Motor neuron (in vitro differentiated cells): ENCODE measurements at regions not wholly inside any gene's neighbourhood (a gene's known extent, or its start where the extent isn't known, plus 50 kb on each side); places are given as distances from the start of the nearest gene placed in this dataset.

Experiments
- ATAC-seq, 8 experiments: fragments of 200-7000 bp; cut with Tn5 transposase; replicated peaks in 6 of 8; 2 replicates each; pipeline ENCODE4 v1.8.0; 2021; ENCODE audit warnings: mild to moderate bottlenecking in 8 of 8, moderate library complexity in 8 of 8
- H3K27ac ChIP-seq, 2 donors: fragments of 250-450 bp; sonication (Bioruptor Pico); 2 replicates each; pipeline ENCODE4 v1.9.0; 2021; ENCODE audit warnings: antibody characterized with exemption in 2 of 2, mild to moderate bottlenecking in 2 of 2, moderate library complexity in 1 of 2
- H3K4me1 ChIP-seq, 2 donors: fragments of 250-450 bp; sonication (Bioruptor Pico); replicated peaks in 1 of 2; 2 replicates each; pipeline ENCODE4 v1.6.1; 2021; ENCODE audit warnings: antibody characterized with exemption in 2 of 2, mild to moderate bottlenecking in 2 of 2, moderate library complexity in 1 of 2
- H3K4me3 ChIP-seq, 5 donors: fragments of 250-450 bp; sonication (Bioruptor Pico); 2 replicates each; pipeline ENCODE4 v1.9.0; 2021; ENCODE audit warnings: antibody characterized with exemption in 5 of 5, mild to moderate bottlenecking in 5 of 5, moderate library complexity in 4 of 5
- WGBS, 10 experiments: fragments of 450-650 bp; shearing (Covaris generic); methylation state at CpG; one replicate each; pipeline ENCODE4 v1.0.0; 2022; 5-methylcytosine and 5-hydroxymethylcytosine counted together
- in situ Hi-C, 9 experiments: fragments of 400-800 bp; cut with MboI; loops; one replicate each; pipeline ENCODE4 v1.15.0; 2021; ENCODE audit warnings: low sequenced_read_pairs in 9 of 9, low pct_unique_long_range_greater_than_20kb in 2 of 9; ENCODE audit not compliant: unreplicated experiment in 9 of 9

GRCh38 chr3:35524856-35525255 is 114.5 kb upstream of the ARPP21 start:
- in situ Hi-C loops = loop anchor here in 1 of 9 experiments (25.0 kb wide), 1 partner anchor 388 kb away; no protein-coding TSS in a partner anchor

GRCh38 chr3:35528728-35529127 is 110.6 kb upstream of the ARPP21 start:
- in situ Hi-C loops = no loop called here
- peaks cover 3 to 15% of the 10 kb centered on the region in 2 donors for H3K4me1 ChIP-seq
- ATAC-seq = no peak
- no peak overlapping the region for H3K27ac ChIP-seq
- H3K4me3 ChIP-seq = no peak overlapping the region
- 46 to 99% (median 91%) methylated on average over 4 to 6 of the region's 6 CpGs for WGBS, 10 experiments

More at GRCh38 chr3:35524856-35525255, 114.5 kb upstream of the ARPP21 start:
- no peak overlapping the region for H3K27ac ChIP-seq
- H3K4me1 ChIP-seq = peaks cover 0 to 7% of the 10 kb centered on the region in 2 donors
- 0 to 80% (median 43%) methylated on average over 1 to 2 of the region's 2 CpGs; no CpG with 5 or more reads in 4 of the 10 experiments for WGBS, 10 experiments
- no peak for ATAC-seq
- no peak overlapping the region for H3K4me3 ChIP-seq

- in situ Hi-C loops = no loop called here
- no peak overlapping the region for H3K27ac ChIP-seq
- no peak for ATAC-seq
- WGBS, 10 experiments = 4 to 98% (median 87%) methylated on average over 2 to 6 of the region's 6 CpGs
- H3K4me1 ChIP-seq = peaks cover 3 to 15% of the 10 kb centered on the region in 2 donors
- H3K4me3 ChIP-seq = no peak overlapping the region
Observed at GRCh38 chr3:35529337-35529736, 110.0 kb upstream of the ARPP21 start.

- in situ Hi-C loops = no loop called here
- ATAC-seq = peak in 5 of 8 experiments; percentile 80 to 99 (median 98)
- Histone ChIP-seq H3K27ac (peak overlapping the region in 1 of 2 donors; percentile 71), H3K4me1 (peaks cover 5 to 21% of the 10 kb centered on the region in 2 donors), H3K4me3 (no peak overlapping the region)
- 0 to 100% (median 29%) methylated on average over 1 of the region's 1 CpG; no CpG with 5 or more reads in 6 of the 10 experiments for WGBS, 10 experiments
Observed at GRCh38 chr3:35537265-35537664, 102.1 kb upstream of the ARPP21 start.

GRCh38 chr3:35544976-35545375 is 94.3 kb upstream of the ARPP21 start:
- WGBS, 10 experiments = 20 to 80% (median 54%) methylated on average over 1 of the region's 1 CpG; no CpG with 5 or more reads in 6 of the 10 experiments
- ATAC-seq = no peak
- in situ Hi-C loops = no loop called here
- H3K4me3 ChIP-seq = no peak overlapping the region
- no peaks in the 10 kb centered on the region for H3K4me1 ChIP-seq
- H3K27ac ChIP-seq = no peak overlapping the region

GRCh38 chr3:35549690-35550089 is 89.6 kb upstream of the ARPP21 start:
- 0 to 100% (median 67%) methylated on average over 1 of the region's 1 CpG; no CpG with 5 or more reads in 3 of the 10 experiments for WGBS, 10 experiments
- no peak overlapping the region for H3K4me3 ChIP-seq
- in situ Hi-C loops = no loop called here
- peak in 1 of 8 experiments; percentile 72 for ATAC-seq
- H3K27ac ChIP-seq = no peak overlapping the region
- peaks cover 0 to 10% of the 10 kb centered on the region in 2 donors for H3K4me1 ChIP-seq

GRCh38 chr3:35562141-35562540 is 77.2 kb upstream of the ARPP21 start:
- H3K4me3 ChIP-seq = no peak overlapping the region
- ATAC-seq = no peak

GRCh38 chr3:35565048-35565447 is 74.3 kb upstream of the ARPP21 start:
- Histone ChIP-seq H3K4me1 (no peaks in the 10 kb centered on the region), H3K27ac (no peak overlapping the region), H3K4me3 (no peak overlapping the region)
- in situ Hi-C loops = no loop called here
- ATAC-seq = no peak

More at GRCh38 chr3:35562141-35562540, 77.2 kb upstream of the ARPP21 start:
- H3K27ac ChIP-seq = no peak overlapping the region
- in situ Hi-C loops = no loop called here
- WGBS, 10 experiments = 0 to 100% (median 92%) methylated on average over 1 to 2 of the region's 2 CpGs; no CpG with 5 or more reads in 5 of the 10 experiments
- no peaks in the 10 kb centered on the region for H3K4me1 ChIP-seq
